CD4-positive, alpha-beta T cell (primary cell): ENCODE measurements at regions not wholly inside any gene's neighbourhood (a gene's known extent, or its start where the extent isn't known, plus 50 kb on each side); places are given as distances from the start of the nearest gene placed in this dataset.

Experiments used
- ATAC-seq: fragments of 200-7000 bp; cut with Tn5 transposase; one replicate; pipeline ENCODE4 v1.10.0; 2022; ENCODE audit warnings: mild to moderate bottlenecking; ENCODE audit not compliant: poor library complexity
- CTCF ChIA-PET: fragments of 350-600 bp; sonication (Branson Sonifier 250); formaldehyde crosslinking; loops from one replicate; lab custom pipeline; 2021; ENCODE audit warnings: antibody characterized with exemption, inconsistent platforms; lab: Charles Lee
- POLR2A ChIA-PET: fragments of 350-600 bp; sonication (Branson Sonifier 250); formaldehyde crosslinking; loops from one replicate; lab custom pipeline; 2021; ENCODE audit warnings: antibody characterized with exemption, inconsistent platforms; lab: Charles Lee
- DNase-seq, 14 experiments: peaks; one replicate each; pipeline ENCODE4 v3.0.0-alpha.2; 2013 to 2020; ENCODE audit warnings: mixed read lengths in 2 of 14
- H3K27ac ChIP-seq, 2 donors: one replicate each; pipeline versions ENCODE4 v1.5.1 to v1.7.0; 2013; ENCODE audit warnings: low read length in 2 of 2, low read depth in 1 of 2, mild to moderate bottlenecking in 1 of 2
- H3K27me3 ChIP-seq, 2 experiments: 1 replicate in 1 of 2; 2 replicates in 1 of 2; pipeline versions ENCODE4 v1.6.1 to v1.7.0; 2013; ENCODE audit warnings: low read length in 2 of 2, control low read depth in 1 of 2, mild to moderate bottlenecking in 1 of 2, moderate library complexity in 1 of 2; ENCODE audit not compliant: insufficient read depth in 2 of 2, control insufficient read depth in 1 of 2
- H3K36me3 ChIP-seq: one replicate; pipeline ENCODE4 v1.6.1; 2013; ENCODE audit warnings: low read length, control low read depth; ENCODE audit not compliant: insufficient read depth
- H3K4me1 ChIP-seq: one replicate; pipeline ENCODE4 v1.6.1; 2013; ENCODE audit warnings: low read length, control low read depth; ENCODE audit not compliant: insufficient read depth
- H3K4me3 ChIP-seq: one replicate; pipeline ENCODE4 v1.5.1; 2013; ENCODE audit warnings: mild to moderate bottlenecking, low read length, moderate library complexity
- H3K9me3 ChIP-seq, 2 experiments: 1 replicate in 1 of 2; 2 replicates in 1 of 2; pipeline versions ENCODE4 v1.6.1 to v1.7.0; 2013; ENCODE audit warnings: low read length in 2 of 2, mild to moderate bottlenecking in 2 of 2, control low read depth in 1 of 2, moderate library complexity in 1 of 2; ENCODE audit not compliant: control insufficient read depth in 1 of 2, insufficient read depth in 1 of 2
- H3K27ac Mint-ChIP-seq: one replicate; pipeline ENCODE4 v1.8.0; 2020; ENCODE audit warnings: mixed read lengths
- H3K27me3 Mint-ChIP-seq: one replicate; pipeline ENCODE4 v1.8.0; 2021; ENCODE audit warnings: mixed read lengths
- H3K36me3 Mint-ChIP-seq: one replicate; pipeline ENCODE4 v1.8.0; 2021; ENCODE audit warnings: low read depth, mixed read lengths
- H3K4me1 Mint-ChIP-seq: one replicate; pipeline ENCODE4 v1.8.0; 2021; ENCODE audit warnings: low read depth, mixed read lengths
- H3K4me3 Mint-ChIP-seq: one replicate; pipeline ENCODE4 v1.8.0; 2020; ENCODE audit warnings: mild to moderate bottlenecking, mixed read lengths
- H3K9me3 Mint-ChIP-seq: one replicate; pipeline ENCODE4 v1.8.0; 2020; ENCODE audit warnings: mixed read lengths
- intact Hi-C, 2 experiments: fragments of 100-400 bp; cut with DNase I in 1 of 2; cut with micrococcal nuclease in 1 of 2; formaldehyde crosslinking; loops; one replicate each; pipeline versions ENCODE4 v1.15.1 to v1.9.0; 2023 to 2025; cut with DNase I, micrococcal nuclease
- TF ChIP-seq, protein P1 (sequence below): fragments of 200-600 bp; IDR thresholded peaks from one replicate; pipeline ENCODE4 v1.8.0; 2022; ENCODE audit warnings: antibody characterized with exemption, mild to moderate bottlenecking

DNA sequence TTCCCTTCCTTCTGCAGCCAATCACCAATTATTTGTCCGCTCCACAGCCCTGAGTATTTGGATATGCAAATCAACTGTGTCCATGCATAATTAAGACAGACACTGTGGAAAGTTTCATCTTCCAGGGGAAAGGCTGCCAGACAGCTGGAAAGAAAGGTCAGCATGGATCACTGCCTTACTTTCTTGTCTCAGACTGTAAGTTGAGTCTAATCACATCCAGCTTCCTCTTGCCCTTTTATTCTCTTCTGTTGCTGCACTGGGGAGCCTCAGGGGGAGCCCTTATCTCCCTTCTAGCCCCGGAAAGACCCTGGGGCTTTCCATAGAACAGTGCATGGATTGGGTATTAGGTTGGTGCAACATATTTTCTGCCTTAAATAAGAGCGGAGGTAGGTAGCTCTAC, 182.9 kb downstream of the OMA1 start:
- no peak for DNase-seq
- H3K36me3 ChIP-seq, result no peaks in the 10 kb centered on the region
- H3K4me3 Mint-ChIP-seq, result no peak overlapping the region
- H3K4me1 ChIP-seq, result no peaks in the 10 kb centered on the region
- no peaks in the 10 kb centered on the region for H3K9me3 ChIP-seq
- ChIA-PET POLR2A (no interaction called here), CTCF (no interaction called here)
- H3K4me1 Mint-ChIP-seq, result no peaks in the 10 kb centered on the region
- intact Hi-C loops, result no loop called here
- no peak overlapping the region for H3K4me3 ChIP-seq
- TF ChIP-seq, protein P1, sequence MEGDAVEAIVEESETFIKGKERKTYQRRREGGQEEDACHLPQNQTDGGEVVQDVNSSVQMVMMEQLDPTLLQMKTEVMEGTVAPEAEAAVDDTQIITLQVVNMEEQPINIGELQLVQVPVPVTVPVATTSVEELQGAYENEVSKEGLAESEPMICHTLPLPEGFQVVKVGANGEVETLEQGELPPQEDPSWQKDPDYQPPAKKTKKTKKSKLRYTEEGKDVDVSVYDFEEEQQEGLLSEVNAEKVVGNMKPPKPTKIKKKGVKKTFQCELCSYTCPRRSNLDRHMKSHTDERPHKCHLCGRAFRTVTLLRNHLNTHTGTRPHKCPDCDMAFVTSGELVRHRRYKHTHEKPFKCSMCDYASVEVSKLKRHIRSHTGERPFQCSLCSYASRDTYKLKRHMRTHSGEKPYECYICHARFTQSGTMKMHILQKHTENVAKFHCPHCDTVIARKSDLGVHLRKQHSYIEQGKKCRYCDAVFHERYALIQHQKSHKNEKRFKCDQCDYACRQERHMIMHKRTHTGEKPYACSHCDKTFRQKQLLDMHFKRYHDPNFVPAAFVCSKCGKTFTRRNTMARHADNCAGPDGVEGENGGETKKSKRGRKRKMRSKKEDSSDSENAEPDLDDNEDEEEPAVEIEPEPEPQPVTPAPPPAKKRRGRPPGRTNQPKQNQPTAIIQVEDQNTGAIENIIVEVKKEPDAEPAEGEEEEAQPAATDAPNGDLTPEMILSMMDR, result no peak
- ATAC-seq, result no peak
- H3K27me3 Mint-ChIP-seq, result no peaks in the 10 kb centered on the region
- no peaks in the 10 kb centered on the region for H3K27me3 ChIP-seq
- H3K9me3 Mint-ChIP-seq, result no peaks in the 10 kb centered on the region
- no peak overlapping the region for H3K27ac Mint-ChIP-seq
- no peak overlapping the region for H3K27ac ChIP-seq
- H3K36me3 Mint-ChIP-seq, result no peaks in the 10 kb centered on the region

DNA sequence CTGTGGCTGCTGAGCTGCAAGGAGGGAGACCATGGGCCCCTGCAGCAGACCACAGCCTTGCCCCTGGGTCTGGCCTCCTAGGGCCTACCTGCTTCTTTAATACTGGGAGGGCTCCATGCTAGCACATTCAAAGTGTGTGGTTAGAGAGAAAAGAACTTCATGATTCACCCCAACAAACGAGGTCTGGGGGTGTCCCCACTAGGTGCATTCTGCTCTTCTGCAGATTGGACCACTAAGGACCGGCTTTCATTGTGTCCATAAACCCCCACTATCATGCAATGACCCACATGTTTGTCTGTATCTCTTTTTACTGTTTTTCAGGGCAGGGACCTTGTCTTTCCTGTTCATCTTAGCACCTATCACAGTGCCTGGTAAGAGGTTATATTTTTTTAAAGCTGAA, 185.4 kb downstream of the OMA1 start:
- POLR2A ChIA-PET, result no interaction called here
- Mint-ChIP-seq H3K36me3 (no peaks in the 10 kb centered on the region), H3K4me3 (no peak overlapping the region), H3K9me3 (no peaks in the 10 kb centered on the region), H3K27ac (no peak overlapping the region), H3K4me1 (no peaks in the 10 kb centered on the region), H3K27me3 (no peaks in the 10 kb centered on the region)
- intact Hi-C loops, result no loop called here
- Histone ChIP-seq H3K4me1 (no peaks in the 10 kb centered on the region), H3K27me3 (no peaks in the 10 kb centered on the region), H3K4me3 (no peak overlapping the region), H3K27ac (no peak overlapping the region), H3K36me3 (no peaks in the 10 kb centered on the region), H3K9me3 (no peaks in the 10 kb centered on the region)
- TF ChIP-seq, protein P1, result no peak
- no peak for ATAC-seq
- CTCF ChIA-PET, result no interaction called here
- DNase-seq, result no peak

DNA sequence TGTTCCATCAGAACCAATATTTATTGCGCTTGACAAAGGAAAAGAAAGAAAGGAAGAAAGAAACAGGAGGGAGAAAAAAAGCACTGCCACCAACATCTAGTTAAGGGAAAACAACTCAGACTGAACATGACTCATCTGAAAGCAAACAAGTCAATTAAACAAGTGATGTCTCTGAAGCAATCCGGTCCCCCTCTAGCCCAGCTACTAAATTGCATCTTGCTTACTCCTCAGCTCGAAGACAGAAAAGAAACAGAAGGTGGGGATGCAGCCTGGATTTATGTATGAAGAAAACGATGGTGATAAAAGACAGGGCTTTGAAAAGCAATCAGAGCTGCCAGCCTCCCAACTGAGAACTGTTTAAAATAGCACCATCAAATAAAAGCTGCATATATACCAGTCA, 188.2 kb downstream of the OMA1 start:
- DNase-seq (no peak), ATAC-seq (no peak)
- TF ChIP-seq, protein P1, result no peak
- H3K36me3 Mint-ChIP-seq, result no peaks in the 10 kb centered on the region
- ChIA-PET POLR2A (no interaction called here), CTCF (no interaction called here)
- no peaks in the 10 kb centered on the region for H3K27me3 ChIP-seq
- no peaks in the 10 kb centered on the region for H3K4me1 Mint-ChIP-seq
- intact Hi-C loops, result no loop called here
- no peak overlapping the region for H3K27ac ChIP-seq
- no peaks in the 10 kb centered on the region for H3K9me3 ChIP-seq
- H3K9me3 Mint-ChIP-seq, result no peaks in the 10 kb centered on the region
- H3K4me1 ChIP-seq, result no peaks in the 10 kb centered on the region
- H3K4me3 Mint-ChIP-seq, result no peak overlapping the region
- H3K27ac Mint-ChIP-seq, result no peak overlapping the region
- H3K36me3 ChIP-seq, result no peaks in the 10 kb centered on the region
- no peak overlapping the region for H3K4me3 ChIP-seq
- no peaks in the 10 kb centered on the region for H3K27me3 Mint-ChIP-seq
